ENCODE measurements at regions not wholly inside any gene's neighbourhood (a gene's known extent, or its start where the extent isn't known, plus 50 kb on each side); places are given as distances from the start of the nearest gene placed in this dataset.

DNA sequence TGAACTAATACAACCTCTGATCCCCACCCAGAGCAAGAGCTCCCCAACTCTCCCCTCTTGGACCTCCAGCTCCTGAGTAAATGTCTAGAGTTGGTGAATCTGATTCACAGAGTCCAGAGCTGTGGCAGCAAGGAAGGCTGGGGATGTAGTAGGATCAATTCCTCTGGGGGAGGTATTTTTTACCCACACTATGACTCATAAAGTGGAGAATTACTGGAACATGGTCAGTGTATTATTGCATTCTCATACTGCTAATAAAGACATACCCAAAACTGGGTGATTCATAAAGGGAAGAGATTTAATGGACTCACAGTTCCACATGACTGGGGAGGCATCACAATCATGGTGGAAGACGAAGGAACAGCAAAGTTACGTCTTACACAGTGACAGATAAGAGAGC, 496.7 kb downstream of the EFNB2 start:
- no peak for TF ChIP-seq CTCF (conservative IDR thresholded peaks at IDR 0.05; ENCODE audit: low read depth, low read length)
- no peak overlapping the region for H3K4me3 ChIP-seq (ENCODE audit: low read length)
- peak; percentile 61 for DNase-seq (ENCODE audit: low read depth)

GRCh38 chr13:106036870-106037269, 498.6 kb downstream of the EFNB2 start:
- H3K4me3 ChIP-seq (ENCODE audit: low read length): no peak overlapping the region
- DNase-seq (ENCODE audit: low read depth): no peak
- peak; percentile 17 for TF ChIP-seq CTCF (conservative IDR thresholded peaks at IDR 0.05; ENCODE audit: low read depth, low read length)

- TF ChIP-seq CTCF (conservative IDR thresholded peaks at IDR 0.05; ENCODE audit: low read depth, low read length): no peak
- DNase-seq (ENCODE audit: low read depth): no peak
- H3K4me3 ChIP-seq (ENCODE audit: low read length): no peak overlapping the region
Observed at GRCh38 chr13:106034201-106034600, 501.3 kb downstream of the EFNB2 start.

- no peak for DNase-seq (ENCODE audit: low read depth)
- H3K4me3 ChIP-seq (ENCODE audit: low read length): no peak overlapping the region
- TF ChIP-seq CTCF (conservative IDR thresholded peaks at IDR 0.05; ENCODE audit: low read depth, low read length): peak; percentile 31
Observed at GRCh38 chr13:106033659-106034058, 501.8 kb downstream of the EFNB2 start.

DNA sequence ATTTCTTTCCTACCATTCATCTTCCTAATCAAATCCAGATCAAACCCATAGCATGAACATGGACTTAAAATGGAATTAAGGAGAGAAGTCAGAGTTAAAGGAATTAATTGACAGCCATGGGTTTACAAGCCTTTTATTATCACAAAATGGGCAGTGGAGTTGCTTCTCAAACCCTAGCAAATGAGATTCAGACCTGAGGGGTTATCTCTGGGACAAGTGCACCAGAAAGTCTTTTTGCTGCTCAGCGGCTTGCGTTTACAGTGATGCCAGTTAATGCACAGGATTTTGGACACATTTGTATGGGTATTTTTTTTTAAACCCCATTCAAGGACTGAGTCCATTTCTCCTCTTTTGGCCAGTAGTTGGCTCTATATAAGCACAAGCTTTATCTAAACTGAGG, 503.0 kb downstream of the EFNB2 start:
- no peak overlapping the region for H3K4me3 ChIP-seq (ENCODE audit: low read length)
- DNase-seq (ENCODE audit: low read depth): no peak
- no peak for TF ChIP-seq CTCF (conservative IDR thresholded peaks at IDR 0.05; ENCODE audit: low read depth, low read length)

DNA sequence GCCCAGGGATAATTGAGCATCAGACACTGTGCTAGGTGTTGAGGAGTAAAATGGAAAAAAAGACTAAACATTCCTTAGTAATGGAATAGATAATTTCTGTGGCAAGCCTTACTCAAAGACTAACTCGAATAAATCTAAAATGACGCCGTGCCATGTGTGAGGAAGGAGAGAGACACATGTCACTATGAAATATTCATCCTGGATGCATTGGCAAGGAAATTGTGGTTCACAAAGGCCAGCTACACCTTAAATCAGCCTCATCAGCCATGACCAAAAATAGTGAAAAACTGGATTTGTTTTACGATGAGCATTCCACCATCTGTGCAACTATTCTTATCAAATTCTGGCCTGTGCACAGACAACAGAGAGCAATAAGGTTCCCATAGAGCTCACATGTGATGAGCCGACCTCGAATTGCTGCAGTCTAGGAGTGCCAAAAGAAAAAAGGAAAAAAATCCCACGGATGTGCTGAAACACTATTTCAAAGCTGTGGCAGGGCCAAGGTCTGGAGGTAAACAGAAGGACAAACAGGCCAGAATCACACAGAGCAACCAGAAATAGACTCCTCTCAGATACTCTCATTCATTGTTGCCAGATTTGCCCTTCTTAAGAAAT, 505.7 kb downstream of the EFNB2 start:
- no peak for TF ChIP-seq CTCF (conservative IDR thresholded peaks at IDR 0.05; ENCODE audit: low read depth, low read length)
- no peak for DNase-seq (ENCODE audit: low read depth)
- H3K4me3 ChIP-seq (ENCODE audit: low read length): no peak overlapping the region

- TF ChIP-seq CTCF (conservative IDR thresholded peaks at IDR 0.05; ENCODE audit: low read depth, low read length): no peak
- no peak overlapping the region for H3K4me3 ChIP-seq (ENCODE audit: low read length)
- DNase-seq (ENCODE audit: low read depth): no peak
Observed at GRCh38 chr13:106028911-106029310, 506.6 kb downstream of the EFNB2 start.

All from retinal pigment epithelial cell (primary cell).